Adrenal gland (tissue), 9 donors: ENCODE measurements at regions not wholly inside any gene's neighbourhood (a gene's known extent, or its start where the extent isn't known, plus 50 kb on each side); places are given as distances from the start of the nearest gene placed in this dataset.
A peak's percentile ranks its signal among the peaks of the same experiment; 100 is the strongest.

ENCODE experiments used
- DNase-seq, 7 donors: peaks; one replicate each; pipeline ENCODE4 v3.0.0-alpha.2; 2019 to 2020
- H3K27ac ChIP-seq, 5 donors: fragments of 200-600 bp; sonication (generic) in 4 of 5; 1 replicate in 3 of 5; 2 replicates in 2 of 5; pipeline versions ENCODE4 v1.5.1 to v1.8.0; 2016 to 2020; ENCODE audit warnings: mild to moderate bottlenecking in 1 of 5
- H3K27me3 ChIP-seq: fragments of 200-600 bp; 2 replicates; pipeline ENCODE4 v1.8.0; 2021
- H3K36me3 ChIP-seq, 2 donors: fragments of 200-600 bp; replicated peaks in 1 of 2; 1 replicate in 1 of 2; 2 replicates in 1 of 2; pipeline versions ENCODE4 v1.5.1 to v1.8.0; 2018 to 2022
- H3K4me1 ChIP-seq, 2 donors: fragments of 200-600 bp; replicated peaks in 1 of 2; 1 replicate in 1 of 2; 2 replicates in 1 of 2; pipeline versions ENCODE4 v1.5.1 to v1.8.0; 2018 to 2021
- H3K4me3 ChIP-seq, 4 donors: fragments of 200-600 bp; sonication (generic) in 3 of 4; one replicate each; pipeline ENCODE4 v1.5.1; 2016 to 2018
- H3K9me3 ChIP-seq, 3 donors: fragments of 200-600 bp; sonication (generic) in 1 of 3; replicated peaks in 1 of 3; 1 replicate in 2 of 3; 2 replicates in 1 of 3; pipeline versions ENCODE4 v1.5.1 to v1.8.0; 2016 to 2021
- CTCF ChIP-seq, 6 experiments: fragments of 450-650 bp in 4 of 6; fragments of 200-600 bp in 2 of 6; sonication (generic) in 1 of 6; IDR thresholded peaks; 1 replicate in 5 of 6; 2 replicates in 1 of 6; pipeline versions ENCODE4 v1.5.1 to v1.8.0; 2016 to 2021; ENCODE audit warnings: antibody characterized with exemption in 6 of 6, mild to moderate bottlenecking in 2 of 6, moderate library complexity in 1 of 6
- POLR2A ChIP-seq, 2 donors: fragments of 450-650 bp; IDR thresholded peaks; one replicate each; pipeline ENCODE4 v1.6.1; 2017; ENCODE audit warnings: antibody characterized with exemption in 2 of 2, mild to moderate bottlenecking in 2 of 2, moderate library complexity in 1 of 2
- WGBS, 4 donors: extraction: QIAGEN DNeasy Blood & Tissue Kit in 2 of 4; methylation state at CpG; one replicate each; pipeline versions ENCODE4 v1.1.5 to v1.1.7; 2013 to 2017; 5-methylcytosine and 5-hydroxymethylcytosine counted together
- intact Hi-C, 2 donors: fragments of 100-400 bp; cut with DNase I; formaldehyde crosslinking; loops; one replicate each; pipeline versions ENCODE4 v1.14.1 to v1.15.0; 2022 to 2023
- donor health status: healthy with polysubstance abuse.
- donor health status: Bipolar disorder and iron deficiency.
- donor health status: DM: yes; HTN: yes; CAD: no.
- donor health status: DM: no; HTN: no; CAD: no.
- donor health status: DM: no; HTN: no; CAD: no.

GRCh38 chr2:102971701-102972100 lies 209.9 kb downstream of the TMEM182 start:
- no peaks in the 10 kb centered on the region for H3K9me3 ChIP-seq
- WGBS, 4 donors, result 50 to 64% (median 57%) methylated on average over 6 of the region's 6 CpGs
- no peak for DNase-seq

GRCh38 chr2:102975996-102976975 lies 214.5 kb downstream of the TMEM182 start:
- Histone ChIP-seq H3K9me3 (no peaks in the 10 kb centered on the region), H3K27ac (no peak overlapping the region), H3K27me3 (no peaks in the 10 kb centered on the region), H3K36me3 (no peaks in the 10 kb centered on the region), H3K4me3 (no peak overlapping the region), H3K4me1 (no peaks in the 10 kb centered on the region)
- DNase-seq, result peak in 4 of 7 donors; percentile 2 to 82 (median 22)
- TF ChIP-seq POLR2A (IDR thresholded peaks at IDR 0.05) (no peak), CTCF (IDR thresholded peaks at IDR 0.05) (peak in 4 of 6 experiments; percentile 7 to 49 (median 32))
- 32 to 36% (median 34%) methylated on average over 8 of the region's 8 CpGs for WGBS, 4 donors
- intact Hi-C loops, result no loop called here

More at GRCh38 chr2:102971701-102972100, 209.9 kb downstream of the TMEM182 start:
- no peak overlapping the region for H3K27ac ChIP-seq
- no peaks in the 10 kb centered on the region for H3K4me1 ChIP-seq
- intact Hi-C loops, result no loop called here
- H3K36me3 ChIP-seq, result no peaks in the 10 kb centered on the region
- H3K27me3 ChIP-seq, result no peaks in the 10 kb centered on the region
- TF ChIP-seq CTCF (IDR thresholded peaks at IDR 0.05) (no peak), POLR2A (IDR thresholded peaks at IDR 0.05) (no peak)
- no peak overlapping the region for H3K4me3 ChIP-seq

GRCh38 chr2:102977426-102978090 lies 215.7 kb downstream of the TMEM182 start:
- Histone ChIP-seq H3K27me3 (no peaks in the 10 kb centered on the region), H3K9me3 (no peaks in the 10 kb centered on the region), H3K4me3 (no peak overlapping the region), H3K36me3 (no peaks in the 10 kb centered on the region), H3K27ac (no peak overlapping the region), H3K4me1 (no peaks in the 10 kb centered on the region)
- no peak for DNase-seq
- no peak for TF ChIP-seq POLR2A (IDR thresholded peaks at IDR 0.05)
- no peak for TF ChIP-seq CTCF (IDR thresholded peaks at IDR 0.05)
- WGBS, 4 donors, result 41 to 65% (median 44%) methylated on average over 2 of the region's 2 CpGs
- intact Hi-C loops, result no loop called here

- TF ChIP-seq CTCF (IDR thresholded peaks at IDR 0.05) (no peak), POLR2A (IDR thresholded peaks at IDR 0.05) (no peak)
- intact Hi-C loops, result no loop called here
- Histone ChIP-seq H3K4me3 (no peak overlapping the region), H3K27ac (no peak overlapping the region), H3K36me3 (no peaks in the 10 kb centered on the region), H3K4me1 (no peaks in the 10 kb centered on the region), H3K27me3 (no peaks in the 10 kb centered on the region), H3K9me3 (no peaks in the 10 kb centered on the region)
- WGBS, 4 donors, result 71 to 83% (median 80%) methylated on average over 3 of the region's 3 CpGs
- DNase-seq, result no peak
Observed at GRCh38 chr2:102978091-102978490, 216.3 kb downstream of the TMEM182 start.
